Mucosa of descending colon (tissue), 3 donors: ENCODE measurements at regions not wholly inside any gene's neighbourhood (a gene's known extent, or its start where the extent isn't known, plus 50 kb on each side); places are given as distances from the start of the nearest gene placed in this dataset.

Experiments used
- ATAC-seq: fragments of 200-7000 bp; cut with Tn5 transposase; one replicate; pipeline ENCODE4 v1.9.1; 2020; ENCODE audit warnings: mild to moderate bottlenecking, moderate library complexity
- DNase-seq, 3 donors: peaks; one replicate each; pipeline ENCODE4 v3.0.0-alpha.2; 2020
- H3K36me3 ChIP-seq: fragments of 200-600 bp; one replicate; pipeline ENCODE4 v1.8.0; 2021; ENCODE audit warnings: low read depth, mild to moderate bottlenecking
- H3K4me1 ChIP-seq: fragments of 200-600 bp; one replicate; pipeline ENCODE4 v1.8.0; 2021; ENCODE audit warnings: low read depth, mild to moderate bottlenecking
- H3K4me3 ChIP-seq: fragments of 200-600 bp; one replicate; pipeline ENCODE4 v1.8.0; 2021; ENCODE audit warnings: mild to moderate bottlenecking
- H3K9me3 ChIP-seq: fragments of 200-600 bp; one replicate; pipeline ENCODE4 v1.8.0; 2021; ENCODE audit warnings: mild to moderate bottlenecking
- CTCF ChIP-seq: fragments of 200-600 bp; IDR thresholded peaks from one replicate; pipeline ENCODE4 v1.8.0; 2022; ENCODE audit warnings: antibody characterized with exemption, mild to moderate bottlenecking
- intact Hi-C, 2 donors: fragments of 100-400 bp; cut with DNase I in 1 of 2; cut with micrococcal nuclease in 1 of 2; formaldehyde crosslinking; loops; one replicate each; pipeline versions ENCODE4 v1.11.0 to v1.11.1; 2022; cut with DNase I, micrococcal nuclease
- donor health status: DM: no; HTN: no; CAD: no; lungs with moderate emphysema.
- donor health status: DM: no; HTN: no; CAD: no.
- donor health status: DM: no; HTN: yes; CAD: no.

- DNase-seq: no peak
- no peaks in the 10 kb centered on the region for H3K4me1 ChIP-seq
- intact Hi-C loops: no loop called here
- no peak for ATAC-seq
- no peak overlapping the region for H3K4me3 ChIP-seq
- no peaks in the 10 kb centered on the region for H3K9me3 ChIP-seq
- TF ChIP-seq CTCF: no peak
- H3K36me3 ChIP-seq: no peaks in the 10 kb centered on the region
Observed at GRCh38 chr3:69441732-69442131, 55.8 kb upstream of the FRMD4B start.

- TF ChIP-seq CTCF: no peak
- intact Hi-C loops: no loop called here
- DNase-seq (no peak), ATAC-seq (peak; percentile 55)
- Histone ChIP-seq H3K36me3 (no peaks in the 10 kb centered on the region), H3K4me3 (no peak overlapping the region), H3K9me3 (no peaks in the 10 kb centered on the region), H3K4me1 (no peaks in the 10 kb centered on the region)
Observed at GRCh38 chr3:69441040-69441439, 55.2 kb upstream of the FRMD4B start.

GRCh38 chr3:69439643-69440270 is 53.9 kb upstream of the FRMD4B start:
- no peak for TF ChIP-seq CTCF

GRCh38 chr3:69438476-69438875 is 52.6 kb upstream of the FRMD4B start:
- no peak for TF ChIP-seq CTCF
- intact Hi-C loops: no loop called here
- H3K9me3 ChIP-seq: no peaks in the 10 kb centered on the region
- ATAC-seq: no peak
- no peaks in the 10 kb centered on the region for H3K36me3 ChIP-seq
- H3K4me3 ChIP-seq: no peak overlapping the region
- DNase-seq: no peak
- H3K4me1 ChIP-seq: no peaks in the 10 kb centered on the region

More at GRCh38 chr3:69439643-69440270, 53.9 kb upstream of the FRMD4B start:
- no peak for DNase-seq
- Histone ChIP-seq H3K9me3 (no peaks in the 10 kb centered on the region), H3K4me3 (no peak overlapping the region), H3K4me1 (no peaks in the 10 kb centered on the region), H3K36me3 (no peaks in the 10 kb centered on the region)
- intact Hi-C loops: no loop called here
- ATAC-seq: no peak

GRCh38 chr3:69435274-69436265 is 49.7 kb upstream of the FRMD4B start:
- H3K9me3 ChIP-seq: no peaks in the 10 kb centered on the region
- H3K4me1 ChIP-seq: no peaks in the 10 kb centered on the region
- ATAC-seq: no peak
- no peak for TF ChIP-seq CTCF
- no peaks in the 10 kb centered on the region for H3K36me3 ChIP-seq
- no peak overlapping the region for H3K4me3 ChIP-seq
- intact Hi-C loops: no loop called here
- DNase-seq: no peak
